GM12873 (cell line): ENCODE measurements at regions not wholly inside any gene's neighbourhood (a gene's known extent, or its start where the extent isn't known, plus 50 kb on each side); places are given as distances from the start of the nearest gene placed in this dataset.

Experiments
- CTCF ChIP-seq: IDR thresholded peaks from 2 replicates; pipeline ENCODE4 v1.5.1; 2012; ENCODE audit warnings: low read depth, mild to moderate bottlenecking, moderate library complexity, low read length, control low read depth; ENCODE audit not compliant: insufficient read depth; ENCODE audit errors: missing control alignments

GRCh38 chr3:117688583-117688982, 979.0 kb downstream of the TUSC7 start:
- no peak for TF ChIP-seq CTCF

- TF ChIP-seq CTCF: no peak
Observed at GRCh38 chr3:117691526-117691925, 981.9 kb downstream of the TUSC7 start.

GRCh38 chr3:117692416-117692995, 982.9 kb downstream of the TUSC7 start:
- no peak for TF ChIP-seq CTCF

GRCh38 chr3:117695321-117695720, 985.7 kb downstream of the TUSC7 start:
- TF ChIP-seq CTCF: no peak

- TF ChIP-seq CTCF: no peak
Observed at GRCh38 chr3:117695871-117696645, 986.5 kb downstream of the TUSC7 start.

GRCh38 chr3:117696851-117697407, 987.4 kb downstream of the TUSC7 start:
- no peak for TF ChIP-seq CTCF

GRCh38 chr3:117699058-117699457, 989.5 kb downstream of the TUSC7 start:
- no peak for TF ChIP-seq CTCF
